ENCODE measurements at regions not wholly inside any gene's neighbourhood (a gene's known extent, or its start where the extent isn't known, plus 50 kb on each side); places are given as distances from the start of the nearest gene placed in this dataset.

DNA sequence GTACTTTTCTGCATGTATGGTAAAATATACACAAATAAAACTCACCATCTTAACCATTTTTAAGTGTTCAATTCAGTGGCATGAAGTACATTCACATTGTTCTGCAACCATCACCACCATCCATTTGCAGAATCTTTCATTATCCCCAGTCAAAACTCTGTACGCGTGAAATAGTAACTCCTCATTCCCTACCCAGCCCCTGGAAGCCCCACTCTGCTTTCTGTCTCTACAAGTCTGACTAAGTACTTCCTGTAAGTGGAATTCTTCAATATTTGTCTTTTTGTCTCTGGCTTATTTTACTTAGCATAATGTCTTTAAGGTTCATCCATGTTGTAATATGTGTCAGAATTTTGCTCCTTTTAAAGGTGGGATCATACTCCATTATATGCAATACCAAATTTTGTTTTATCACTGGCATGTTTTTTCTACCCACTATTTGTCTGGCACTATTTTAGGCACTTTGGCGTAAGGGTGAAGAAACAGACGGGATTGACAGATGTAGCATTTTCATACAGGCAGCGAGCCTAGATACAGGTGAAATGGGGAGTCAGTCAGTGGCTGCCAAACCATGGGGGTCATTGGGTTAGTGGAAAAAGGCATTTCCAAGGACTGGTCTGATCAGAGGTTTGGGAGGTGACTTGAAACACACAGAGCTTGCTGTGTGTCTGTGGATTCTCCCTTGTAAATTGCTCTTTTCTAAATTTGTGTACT, 163.2 kb upstream of the MYCN start:
- TF ChIP-seq, protein P1, sequence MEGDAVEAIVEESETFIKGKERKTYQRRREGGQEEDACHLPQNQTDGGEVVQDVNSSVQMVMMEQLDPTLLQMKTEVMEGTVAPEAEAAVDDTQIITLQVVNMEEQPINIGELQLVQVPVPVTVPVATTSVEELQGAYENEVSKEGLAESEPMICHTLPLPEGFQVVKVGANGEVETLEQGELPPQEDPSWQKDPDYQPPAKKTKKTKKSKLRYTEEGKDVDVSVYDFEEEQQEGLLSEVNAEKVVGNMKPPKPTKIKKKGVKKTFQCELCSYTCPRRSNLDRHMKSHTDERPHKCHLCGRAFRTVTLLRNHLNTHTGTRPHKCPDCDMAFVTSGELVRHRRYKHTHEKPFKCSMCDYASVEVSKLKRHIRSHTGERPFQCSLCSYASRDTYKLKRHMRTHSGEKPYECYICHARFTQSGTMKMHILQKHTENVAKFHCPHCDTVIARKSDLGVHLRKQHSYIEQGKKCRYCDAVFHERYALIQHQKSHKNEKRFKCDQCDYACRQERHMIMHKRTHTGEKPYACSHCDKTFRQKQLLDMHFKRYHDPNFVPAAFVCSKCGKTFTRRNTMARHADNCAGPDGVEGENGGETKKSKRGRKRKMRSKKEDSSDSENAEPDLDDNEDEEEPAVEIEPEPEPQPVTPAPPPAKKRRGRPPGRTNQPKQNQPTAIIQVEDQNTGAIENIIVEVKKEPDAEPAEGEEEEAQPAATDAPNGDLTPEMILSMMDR (IDR thresholded peaks at IDR 0.05) = no peak
- TF ChIP-seq EP300 (IDR thresholded peaks at IDR 0.05; ENCODE audit: low read depth) (no peak), POLR2A (IDR thresholded peaks at IDR 0.05) (no peak), POLR2AphosphoS5 (IDR thresholded peaks at IDR 0.05) (no peak)

Measured in transverse colon (tissue), 4 donors.